Femur (tissue), 1 donor: ENCODE measurements at regions not wholly inside any gene's neighbourhood (a gene's known extent, or its start where the extent isn't known, plus 50 kb on each side); places are given as distances from the start of the nearest gene placed in this dataset.

Experiments
- DNase-seq: peaks from one replicate; pipeline ENCODE4 v3.0.0-alpha.2; 2017

- no peak for DNase-seq
These were observed 259.4 kb downstream of the AUH start for GRCh38 chr9:91102269-91102668.

- no peak for DNase-seq
These were observed 257.8 kb downstream of the AUH start for GRCh38 chr9:91103931-91104330.

- no peak for DNase-seq
These were observed 255.2 kb downstream of the AUH start for GRCh38 chr9:91106415-91107081.

GRCh38 chr9:91111226-91111625 lies 250.5 kb downstream of the AUH start:
- DNase-seq, result no peak

DNA sequence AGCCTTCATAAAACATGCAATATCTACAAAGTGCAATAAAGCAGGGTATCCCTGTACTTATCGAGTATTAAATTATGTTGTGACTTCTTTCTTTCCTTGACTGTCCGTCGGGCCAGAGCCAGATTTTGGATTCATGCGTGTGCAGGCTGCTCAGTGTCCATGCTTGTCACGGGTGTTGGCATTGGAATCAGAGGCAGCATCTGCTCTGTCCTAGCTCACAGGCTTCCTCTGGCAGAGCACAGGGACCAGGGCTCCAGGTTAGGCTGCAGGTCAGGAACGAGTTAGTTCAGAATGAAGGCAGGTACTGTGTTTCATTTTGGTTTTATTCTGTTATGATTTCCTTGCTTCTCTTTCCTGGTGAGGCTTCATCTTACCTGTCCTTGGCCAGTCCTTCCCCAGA lies 249.8 kb downstream of the AUH start:
- no peak for DNase-seq

DNA sequence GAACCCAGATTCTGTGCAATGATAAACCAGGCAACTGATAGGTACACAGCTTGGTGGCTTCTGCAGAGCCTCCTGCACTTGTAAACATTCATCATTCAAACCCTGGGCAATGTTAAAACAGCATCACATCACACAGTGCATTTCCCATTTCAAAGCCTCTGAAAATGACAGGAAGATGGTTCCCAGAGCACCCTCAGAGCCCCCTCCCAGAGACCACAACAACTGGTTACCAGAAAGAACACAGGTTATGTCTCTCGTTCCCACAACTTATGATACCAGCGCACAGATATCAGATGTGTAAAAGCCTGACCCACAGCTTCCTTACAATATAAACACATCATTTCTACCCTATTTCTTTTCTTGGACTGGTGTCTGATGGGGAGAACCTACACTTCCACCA lies 248.7 kb downstream of the AUH start:
- no peak for DNase-seq

DNA sequence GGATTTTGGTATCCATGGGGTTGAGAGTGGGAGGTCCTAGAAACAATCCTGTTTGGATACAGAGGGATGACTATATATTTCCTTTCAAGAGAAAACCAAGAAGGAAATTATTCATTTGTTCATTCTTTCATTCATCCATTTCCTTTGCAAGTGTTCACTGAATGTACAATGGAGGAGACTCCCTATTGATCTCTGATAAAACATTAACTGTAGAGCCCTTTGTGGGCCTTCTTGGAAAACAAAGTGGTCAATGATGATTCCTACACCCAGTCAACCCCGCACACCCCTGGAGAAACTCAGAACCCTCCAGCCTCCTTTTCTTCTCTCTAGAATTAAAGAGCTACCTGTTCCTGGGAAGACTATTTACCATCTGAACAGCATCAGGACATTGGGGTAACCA lies 247.3 kb downstream of the AUH start:
- no peak for DNase-seq

- peak; percentile 50 for DNase-seq
These were observed 245.5 kb downstream of the AUH start for GRCh38 chr9:91116211-91116610.

GRCh38 chr9:91116711-91117110 lies 245.0 kb downstream of the AUH start:
- DNase-seq, result no peak

DNA sequence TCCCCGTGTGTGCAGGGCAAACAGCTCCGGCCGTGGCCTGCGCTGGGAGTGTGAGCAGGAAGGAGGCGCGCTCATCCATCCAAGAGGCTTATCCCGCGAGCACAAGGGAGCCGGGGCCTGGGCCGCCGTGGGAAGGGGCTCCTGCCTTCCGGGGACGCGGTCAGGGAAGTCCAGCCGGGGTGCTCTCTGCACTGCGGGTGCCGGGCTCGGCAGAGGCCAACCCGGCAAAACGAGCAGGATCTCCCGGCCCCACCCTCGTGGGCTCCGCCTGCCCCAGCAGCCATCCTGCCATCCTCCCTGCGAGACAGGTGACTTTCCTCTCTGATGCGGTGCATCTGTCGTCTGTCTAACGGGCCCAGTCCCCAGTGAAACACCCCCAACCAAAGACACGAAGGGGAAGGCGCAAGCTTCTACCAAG lies 244.2 kb downstream of the AUH start:
- DNase-seq, result no peak

DNA sequence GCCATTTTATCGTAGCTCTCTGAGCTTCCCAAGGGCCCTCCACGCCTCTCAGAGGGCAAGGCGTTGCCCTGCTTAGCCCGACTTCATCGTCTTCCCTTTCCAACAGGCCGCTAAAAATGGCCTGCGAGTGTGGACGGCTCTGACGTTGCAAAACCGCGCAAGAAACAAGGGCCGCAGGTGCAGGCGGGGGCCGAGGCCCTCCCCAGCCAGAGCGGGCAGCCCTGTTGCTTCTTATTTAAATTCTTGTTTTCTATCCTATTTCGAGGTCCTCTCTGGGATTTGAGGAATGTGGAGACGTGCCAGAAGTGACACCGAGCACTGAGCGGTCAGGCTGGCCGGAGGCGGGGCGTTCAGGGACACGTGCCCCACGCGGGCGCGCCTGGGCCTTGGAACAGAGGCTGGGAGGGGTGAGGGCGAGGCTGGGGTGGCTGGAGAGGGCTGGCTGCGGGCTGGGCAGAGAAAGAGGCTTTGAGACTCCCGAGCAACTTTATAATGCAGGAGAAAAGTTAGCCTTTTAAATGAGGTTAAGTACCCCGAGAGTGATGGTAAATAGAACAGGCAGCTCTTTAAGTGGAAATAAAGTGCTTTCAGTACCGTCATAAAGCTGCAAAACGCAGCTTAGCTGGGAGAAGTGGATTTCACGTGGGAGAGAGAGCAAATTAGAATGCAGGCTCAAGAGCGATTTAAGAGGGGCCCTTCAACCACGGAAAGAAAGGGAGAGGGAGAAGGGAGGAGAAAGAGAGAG lies 243.6 kb downstream of the AUH start:
- DNase-seq, result peak; percentile 89

- no peak for DNase-seq
These were observed 243.1 kb downstream of the AUH start for GRCh38 chr9:91118704-91119025.

DNA sequence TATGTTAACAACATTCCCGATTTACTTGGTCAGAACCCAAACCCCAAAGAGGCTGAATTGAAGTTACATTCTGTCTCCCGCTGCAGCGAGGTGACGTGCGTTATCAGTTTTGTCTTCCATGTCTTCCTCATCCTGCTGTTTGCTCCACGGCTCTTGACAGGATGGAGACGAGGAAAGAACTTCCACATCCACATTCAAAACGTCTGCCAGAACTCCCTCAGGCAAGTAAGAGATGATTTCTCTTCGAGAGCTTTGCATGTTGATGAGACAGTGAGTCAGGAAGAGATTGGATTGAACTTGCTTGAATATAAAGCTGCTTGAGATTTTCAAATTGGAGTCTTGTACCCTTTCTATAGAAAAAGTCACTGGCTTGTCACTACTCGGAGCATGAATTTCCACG lies 242.6 kb downstream of the AUH start:
- DNase-seq, result no peak

DNA sequence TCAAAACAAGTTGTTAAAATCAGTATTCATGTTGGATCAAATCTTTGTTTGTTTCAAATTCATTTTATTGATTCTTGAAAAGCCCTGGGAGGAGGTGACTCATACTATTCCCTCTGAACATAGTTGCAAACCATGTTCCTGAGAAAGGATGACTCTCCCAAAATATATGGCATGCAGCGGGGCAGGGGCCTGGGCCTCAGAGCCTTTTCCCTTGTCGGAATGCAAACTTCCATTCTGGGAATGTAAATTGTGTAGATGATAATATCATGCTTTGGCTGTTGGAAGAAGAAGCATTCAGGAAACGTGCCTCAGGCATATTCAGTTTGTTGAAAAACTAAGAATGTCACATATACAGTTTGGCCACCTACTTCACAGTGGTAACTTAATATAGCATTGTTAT lies 242.0 kb downstream of the AUH start:
- DNase-seq, result no peak

DNA sequence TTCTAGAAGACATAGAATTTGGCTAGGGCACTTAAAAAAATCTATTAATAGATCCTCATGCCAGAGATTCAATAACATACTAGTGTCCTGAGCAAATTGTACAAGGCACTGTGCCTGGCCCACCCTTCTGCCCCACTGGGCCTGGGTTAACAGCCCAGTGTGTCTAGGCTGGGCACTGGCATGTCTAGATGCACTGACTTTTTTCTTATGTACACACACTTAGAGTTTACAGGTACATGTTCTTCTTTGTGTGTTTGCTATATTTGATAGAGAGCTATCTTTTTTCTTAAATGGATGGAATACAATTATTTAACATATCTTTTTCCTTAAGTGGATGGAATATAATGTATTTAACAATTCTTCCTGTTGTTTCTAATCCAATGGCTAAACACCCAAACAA lies 241.5 kb downstream of the AUH start:
- DNase-seq, result no peak

DNA sequence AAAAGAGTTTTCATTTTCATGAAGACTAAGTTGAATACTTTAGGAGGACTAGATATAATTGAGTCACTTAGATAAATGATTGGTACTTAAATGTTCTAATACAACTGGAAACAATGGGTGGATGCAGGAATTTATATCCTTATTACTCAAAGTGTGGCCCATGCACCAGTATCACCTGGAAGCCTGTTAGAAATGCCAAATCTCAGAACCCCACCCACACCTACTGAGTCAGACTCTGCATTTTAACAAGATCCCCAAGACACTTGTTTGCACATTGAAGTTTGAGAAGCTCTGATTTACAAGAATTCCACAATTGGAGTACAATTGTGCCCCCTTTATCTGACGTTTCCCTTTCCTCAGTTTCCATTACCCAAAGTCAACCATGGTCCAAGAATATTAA lies 239.0 kb downstream of the AUH start:
- DNase-seq, result no peak

GRCh38 chr9:91126761-91127445 lies 234.8 kb downstream of the AUH start:
- no peak for DNase-seq

GRCh38 chr9:91127653-91128052 lies 234.1 kb downstream of the AUH start:
- no peak for DNase-seq

- no peak for DNase-seq
These were observed 230.9 kb downstream of the AUH start for GRCh38 chr9:91130796-91131318.

- no peak for DNase-seq
These were observed 230.3 kb downstream of the AUH start for GRCh38 chr9:91131433-91131839.

DNA sequence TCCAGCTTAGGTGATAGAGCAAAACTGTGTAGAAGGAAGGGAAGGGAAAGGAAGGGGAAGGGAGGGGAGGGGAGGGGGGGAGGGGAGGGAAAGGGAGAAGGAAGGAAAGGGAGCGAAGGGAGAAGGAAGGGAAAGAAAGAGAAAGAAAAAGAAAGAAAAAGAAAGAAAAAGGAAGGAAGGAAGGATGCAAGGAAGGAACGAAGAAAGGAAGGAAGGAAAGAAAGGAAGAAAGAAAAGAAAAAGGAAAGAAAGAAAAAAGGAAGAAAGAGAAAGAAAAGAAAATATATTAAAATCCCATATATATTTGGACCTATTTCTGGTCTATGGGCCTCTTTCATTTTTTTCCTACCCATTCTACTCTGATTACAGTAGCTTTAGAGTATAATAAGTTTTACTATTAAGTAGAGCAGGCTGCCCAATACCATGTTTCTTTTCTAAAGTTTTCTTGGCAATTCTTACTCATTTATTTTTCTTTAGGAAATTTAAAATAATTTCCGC lies 229.1 kb downstream of the AUH start:
- DNase-seq, result no peak

GRCh38 chr9:91134608-91135007 lies 227.1 kb downstream of the AUH start:
- DNase-seq, result no peak

DNA sequence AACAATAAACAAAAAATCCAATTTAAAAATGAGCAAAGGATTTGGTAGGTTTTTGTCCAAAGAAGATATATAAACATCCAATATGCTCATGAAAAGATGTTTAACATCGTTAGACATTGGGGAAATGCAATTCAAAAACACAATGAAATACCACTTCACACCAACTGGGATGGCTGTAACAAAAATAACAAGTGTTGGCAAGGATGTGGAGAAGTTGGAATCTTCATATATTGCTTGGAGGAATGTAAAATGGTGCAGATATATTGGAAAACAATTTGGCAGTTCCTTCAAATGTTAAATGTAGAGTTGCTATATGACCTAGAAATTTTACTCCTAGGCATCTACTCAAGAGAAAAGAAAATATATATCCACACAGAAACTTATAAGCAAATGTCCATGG lies 224.3 kb downstream of the AUH start:
- no peak for DNase-seq

GRCh38 chr9:91138760-91139159 lies 223.0 kb downstream of the AUH start:
- no peak for DNase-seq
